Uterus (tissue), 3 donors: ENCODE measurements at regions not wholly inside any gene's neighbourhood (a gene's known extent, or its start where the extent isn't known, plus 50 kb on each side); places are given as distances from the start of the nearest gene placed in this dataset.
"Not testable (repeated sequence)": the region's sequence is repeated elsewhere in the genome, so short reads cannot be mapped to it uniquely, and the experiment has no call there.

ENCODE experiments used
- DNase-seq, 2 donors: peaks; one replicate each; pipeline ENCODE4 v3.0.0-alpha.2; 2019 to 2020
- H3K27ac ChIP-seq, 2 donors: fragments of 200-600 bp; sonication (generic); 1 replicate in 1 of 2; 2 replicates in 1 of 2; pipeline ENCODE4 v1.5.1; 2016 to 2018
- H3K27me3 ChIP-seq, 2 donors: fragments of 200-600 bp; sonication (generic); one replicate each; pipeline ENCODE4 v1.5.1; 2018 to 2019; ENCODE audit warnings: control low read depth in 1 of 2
- H3K36me3 ChIP-seq, 2 donors: fragments of 200-600 bp; sonication (generic); one replicate each; pipeline ENCODE4 v1.5.1; 2019; ENCODE audit warnings: control low read depth in 1 of 2
- H3K4me1 ChIP-seq, 2 donors: fragments of 200-600 bp; sonication (generic); one replicate each; pipeline ENCODE4 v1.5.1; 2018 to 2019; ENCODE audit warnings: control low read depth in 1 of 2
- H3K4me3 ChIP-seq, 2 donors: fragments of 200-600 bp; sonication (generic); 1 replicate in 1 of 2; 2 replicates in 1 of 2; pipeline ENCODE4 v1.5.1; 2018 to 2019; ENCODE audit warnings: mild to moderate bottlenecking in 1 of 2
- H3K9me3 ChIP-seq, 2 donors: fragments of 200-600 bp; sonication (generic); one replicate each; pipeline ENCODE4 v1.5.1; 2019; ENCODE audit warnings: control low read depth in 1 of 2
- CTCF ChIP-seq, 4 experiments: fragments of 200-600 bp in 2 of 4; fragments of 450-650 bp in 2 of 4; sonication (generic) in 2 of 4; IDR thresholded peaks; one replicate each; pipeline ENCODE4 v1.5.1; 2016 to 2019; ENCODE audit warnings: antibody characterized with exemption in 4 of 4, mild to moderate bottlenecking in 2 of 4, moderate library complexity in 1 of 4
- POLR2A ChIP-seq, 2 donors: fragments of 450-650 bp; IDR thresholded peaks; one replicate each; pipeline ENCODE4 v1.6.1; 2016; ENCODE audit warnings: antibody characterized with exemption in 2 of 2, mild to moderate bottlenecking in 1 of 2, moderate library complexity in 1 of 2
- intact Hi-C: fragments of 100-400 bp; cut with DNase I; formaldehyde crosslinking; loops from one replicate; pipeline ENCODE4 v1.15.1; 2023; ENCODE audit warnings: low total_unique reads
- donor health status: DM: yes; HTN: yes; CAD: no.

GRCh38 chr2:161063946-161064306 is 96.3 kb upstream of the TANK start:
- Histone ChIP-seq H3K36me3 (no peaks in the 10 kb centered on the region), H3K4me1 (no peaks in the 10 kb centered on the region), H3K27me3 (no peaks in the 10 kb centered on the region), H3K9me3 (no peaks in the 10 kb centered on the region), H3K27ac (no peak overlapping the region), H3K4me3 (no peak overlapping the region)
- DNase-seq: no peak
- TF ChIP-seq CTCF (IDR thresholded peaks at IDR 0.05) (no peak), POLR2A (IDR thresholded peaks at IDR 0.05) (no peak)
- intact Hi-C loops: no loop called here

GRCh38 chr2:161067846-161068350 is 92.3 kb upstream of the TANK start:
- intact Hi-C loops: no loop called here
- Histone ChIP-seq H3K27ac (no peak overlapping the region), H3K36me3 (no peaks in the 10 kb centered on the region), H3K4me3 (no peak overlapping the region), H3K4me1 (no peaks in the 10 kb centered on the region), H3K9me3 (no peaks in the 10 kb centered on the region), H3K27me3 (no peaks in the 10 kb centered on the region)
- TF ChIP-seq CTCF (IDR thresholded peaks at IDR 0.05): no peak
- no peak for TF ChIP-seq POLR2A (IDR thresholded peaks at IDR 0.05)
- DNase-seq: no peak

- Histone ChIP-seq H3K4me3 (no peak overlapping the region), H3K27ac (no peak overlapping the region), H3K4me1 (no peaks in the 10 kb centered on the region), H3K27me3 (no peaks in the 10 kb centered on the region), H3K36me3 (no peaks in the 10 kb centered on the region), H3K9me3 (no peaks in the 10 kb centered on the region)
- intact Hi-C loops: no loop called here
- TF ChIP-seq POLR2A (IDR thresholded peaks at IDR 0.05) (no peak), CTCF (IDR thresholded peaks at IDR 0.05) (no peak)
- no peak for DNase-seq
Measured at GRCh38 chr2:161068670-161069069, 91.6 kb upstream of the TANK start.

- no peaks in the 10 kb centered on the region for H3K36me3 ChIP-seq
- H3K27ac ChIP-seq: no peak overlapping the region
- intact Hi-C loops: no loop called here
- H3K27me3 ChIP-seq: no peaks in the 10 kb centered on the region
- H3K4me3 ChIP-seq: no peak overlapping the region
- no peaks in the 10 kb centered on the region for H3K9me3 ChIP-seq
- DNase-seq: no peak
- no peak for TF ChIP-seq CTCF (IDR thresholded peaks at IDR 0.05)
- TF ChIP-seq POLR2A (IDR thresholded peaks at IDR 0.05): no peak
- no peaks in the 10 kb centered on the region for H3K4me1 ChIP-seq
Measured at GRCh38 chr2:161070693-161071479, 89.3 kb upstream of the TANK start.

GRCh38 chr2:161072436-161072835 is 87.8 kb upstream of the TANK start:
- H3K27me3 ChIP-seq, DNase-seq, intact Hi-C loops, H3K9me3 ChIP-seq, H3K36me3 ChIP-seq, H3K4me1 ChIP-seq, H3K4me3 ChIP-seq, H3K27ac ChIP-seq: not testable (repeated sequence)
